WTC11 (cell line): ENCODE measurements at regions not wholly inside any gene's neighbourhood (a gene's known extent, or its start where the extent isn't known, plus 50 kb on each side); places are given as distances from the start of the nearest gene placed in this dataset.

Source experiments
- ATAC-seq: fragments of 200-7000 bp; cut with Tn5 transposase; 2 replicates; pipeline ENCODE4 v1.10.0; 2021; ENCODE audit warnings: mild to moderate bottlenecking, moderate library complexity
- CTCF ChIA-PET: fragments of 300-600 bp; sonication (Branson Sonifier 250); formaldehyde crosslinking; loops from one replicate; lab custom pipeline; 2021; ENCODE audit warnings: antibody characterized with exemption; lab: Charles Lee
- POLR2A ChIA-PET: fragments of 350-600 bp; sonication (Branson Sonifier 250); formaldehyde crosslinking; loops from one replicate; lab custom pipeline; 2021; ENCODE audit warnings: antibody characterized with exemption; lab: Charles Lee
- DNase-seq: peaks from one replicate; pipeline ENCODE4 v3.0.0; 2021; ENCODE audit warnings: low spot score
- H3K27ac Mint-ChIP-seq: 2 replicates; pipeline ENCODE4 v1.8.0; 2021; ENCODE audit warnings: mixed read lengths
- H3K27me3 Mint-ChIP-seq: 2 replicates; pipeline ENCODE4 v1.8.0; 2021; ENCODE audit warnings: low read depth, mild to moderate bottlenecking, moderate library complexity, mixed read lengths
- H3K36me3 Mint-ChIP-seq: 2 replicates; pipeline ENCODE4 v1.8.0; 2021; ENCODE audit warnings: mixed read lengths
- H3K4me1 Mint-ChIP-seq: 2 replicates; pipeline ENCODE4 v1.8.0; 2022; ENCODE audit warnings: mixed read lengths
- H3K4me3 Mint-ChIP-seq: 2 replicates; pipeline ENCODE4 v1.8.0; 2021; ENCODE audit warnings: mild to moderate bottlenecking, moderate library complexity, mixed read lengths
- H3K9me3 Mint-ChIP-seq: 2 replicates; pipeline ENCODE4 v1.8.0; 2021; ENCODE audit warnings: mixed read lengths
- AR ChIP-seq: fragments of 250-450 bp; sonication (Bioruptor Pico); IDR thresholded peaks from 2 replicates; pipeline ENCODE4 v1.9.0; 2021; ENCODE audit warnings: mild to moderate bottlenecking
- CREB1 ChIP-seq: sonication (generic); formaldehyde crosslinking; IDR thresholded peaks from 2 replicates; pipeline ENCODE4 v1.8.0; 2023; ENCODE audit warnings: mild to moderate bottlenecking, missing genetic modification reagents
- CREM ChIP-seq: sonication (generic); formaldehyde crosslinking; IDR thresholded peaks from 2 replicates; pipeline ENCODE4 v1.8.1; 2022; ENCODE audit warnings: mild to moderate bottlenecking, missing genetic modification reagents, moderate library complexity
- E2F1 ChIP-seq: sonication (generic); formaldehyde crosslinking; IDR thresholded peaks from 2 replicates; pipeline ENCODE4 v1.8.0; 2022; ENCODE audit warnings: mild to moderate bottlenecking, missing genetic modification reagents
- ELF4 ChIP-seq: sonication (generic); formaldehyde crosslinking; IDR thresholded peaks from 2 replicates; pipeline ENCODE4 v1.8.1; 2022; ENCODE audit warnings: low read depth, mild to moderate bottlenecking, moderate library complexity, missing genetic modification reagents
- GABPB1 ChIP-seq: sonication (generic); formaldehyde crosslinking; IDR thresholded peaks from 2 replicates; pipeline ENCODE4 v1.8.1; 2023; ENCODE audit warnings: mild to moderate bottlenecking, missing genetic modification reagents
- HMGA2 ChIP-seq: fragments of 250-450 bp; sonication (Bioruptor Pico); IDR thresholded peaks from 2 replicates; pipeline ENCODE4 v1.4.0; 2021; ENCODE audit warnings: mild to moderate bottlenecking, moderate library complexity
- NR1H2 ChIP-seq: sonication (generic); formaldehyde crosslinking; IDR thresholded peaks from 2 replicates; pipeline ENCODE4 v1.9.0; 2021; ENCODE audit warnings: mild to moderate bottlenecking, moderate library complexity, missing genetic modification reagents
- NR2C2 ChIP-seq: sonication (generic); formaldehyde crosslinking; IDR thresholded peaks from 2 replicates; pipeline ENCODE4 v1.8.0; 2022; ENCODE audit warnings: mild to moderate bottlenecking, missing genetic modification reagents
- SOX15 ChIP-seq: fragments of 250-450 bp; sonication (Bioruptor Pico); IDR thresholded peaks from 2 replicates; pipeline ENCODE4 v1.9.0; 2021; ENCODE audit warnings: mild to moderate bottlenecking
- SP1 ChIP-seq: sonication (generic); formaldehyde crosslinking; conservative IDR thresholded peaks from 2 replicates; pipeline ENCODE4 v1.8.1; 2022; ENCODE audit warnings: missing genetic modification reagents
- USF1 ChIP-seq: sonication (generic); formaldehyde crosslinking; IDR thresholded peaks from 2 replicates; pipeline ENCODE4 v1.8.0; 2022; ENCODE audit warnings: mild to moderate bottlenecking, missing genetic modification reagents
- USF2 ChIP-seq: sonication (generic); formaldehyde crosslinking; IDR thresholded peaks from 2 replicates; pipeline ENCODE4 v1.8.1; 2023; ENCODE audit warnings: mild to moderate bottlenecking, missing genetic modification reagents, moderate library complexity
- ZNF425 ChIP-seq: fragments of 250-450 bp; sonication (Bioruptor Pico); conservative IDR thresholded peaks from 2 replicates; pipeline ENCODE4 v1.9.0; 2021; ENCODE audit warnings: mild to moderate bottlenecking
- TF ChIP-seq, protein P1 (sequence below): sonication (generic); formaldehyde crosslinking; conservative IDR thresholded peaks from 2 replicates; pipeline ENCODE4 v1.8.1; 2022; ENCODE audit warnings: mild to moderate bottlenecking, missing genetic modification reagents
- TF ChIP-seq, protein P2 (sequence below): sonication (generic); formaldehyde crosslinking; IDR thresholded peaks from 2 replicates; pipeline ENCODE4 v1.8.0; 2023; ENCODE audit warnings: missing genetic modification reagents
- TF ChIP-seq, protein P3 (sequence below): fragments of 250-450 bp; sonication (Bioruptor Pico); IDR thresholded peaks from 2 replicates; pipeline ENCODE4 v1.8.0; 2021; ENCODE audit warnings: mild to moderate bottlenecking

- no peak overlapping the region for H3K27ac Mint-ChIP-seq
- no peaks in the 10 kb centered on the region for H3K27me3 Mint-ChIP-seq
- no peaks in the 10 kb centered on the region for H3K36me3 Mint-ChIP-seq
- no peaks in the 10 kb centered on the region for H3K9me3 Mint-ChIP-seq
- ATAC-seq (no peak), DNase-seq (no peak)
- TF ChIP-seq ZNF425 (no peak), NR2C2 (no peak), CREB1 (CRISPR knock-in tag) (no peak), SOX15 (CRISPR knock-in tag) (no peak), SP1 (CRISPR knock-in tag) (no peak), AR (CRISPR knock-in tag) (no peak), NR1H2 (CRISPR knock-in tag) (no peak), HMGA2 (no peak), ELF4 (CRISPR knock-in tag) (no peak), USF2 (CRISPR knock-in tag) (no peak), USF1 (no peak), GABPB1 (CRISPR knock-in tag) (no peak), E2F1 (CRISPR knock-in tag) (no peak), CREM (no peak)
- TF ChIP-seq, protein P1, sequence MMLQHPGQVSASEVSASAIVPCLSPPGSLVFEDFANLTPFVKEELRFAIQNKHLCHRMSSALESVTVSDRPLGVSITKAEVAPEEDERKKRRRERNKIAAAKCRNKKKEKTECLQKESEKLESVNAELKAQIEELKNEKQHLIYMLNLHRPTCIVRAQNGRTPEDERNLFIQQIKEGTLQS (CRISPR knock-in tag) = no peak
- TF ChIP-seq, protein P2, sequence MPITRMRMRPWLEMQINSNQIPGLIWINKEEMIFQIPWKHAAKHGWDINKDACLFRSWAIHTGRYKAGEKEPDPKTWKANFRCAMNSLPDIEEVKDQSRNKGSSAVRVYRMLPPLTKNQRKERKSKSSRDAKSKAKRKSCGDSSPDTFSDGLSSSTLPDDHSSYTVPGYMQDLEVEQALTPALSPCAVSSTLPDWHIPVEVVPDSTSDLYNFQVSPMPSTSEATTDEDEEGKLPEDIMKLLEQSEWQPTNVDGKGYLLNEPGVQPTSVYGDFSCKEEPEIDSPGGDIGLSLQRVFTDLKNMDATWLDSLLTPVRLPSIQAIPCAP = no peak
- TF ChIP-seq, protein P3, sequence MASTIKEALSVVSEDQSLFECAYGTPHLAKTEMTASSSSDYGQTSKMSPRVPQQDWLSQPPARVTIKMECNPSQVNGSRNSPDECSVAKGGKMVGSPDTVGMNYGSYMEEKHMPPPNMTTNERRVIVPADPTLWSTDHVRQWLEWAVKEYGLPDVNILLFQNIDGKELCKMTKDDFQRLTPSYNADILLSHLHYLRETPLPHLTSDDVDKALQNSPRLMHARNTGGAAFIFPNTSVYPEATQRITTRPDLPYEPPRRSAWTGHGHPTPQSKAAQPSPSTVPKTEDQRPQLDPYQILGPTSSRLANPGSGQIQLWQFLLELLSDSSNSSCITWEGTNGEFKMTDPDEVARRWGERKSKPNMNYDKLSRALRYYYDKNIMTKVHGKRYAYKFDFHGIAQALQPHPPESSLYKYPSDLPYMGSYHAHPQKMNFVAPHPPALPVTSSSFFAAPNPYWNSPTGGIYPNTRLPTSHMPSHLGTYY = no peak
- H3K4me1 Mint-ChIP-seq = peaks cover 14% of the 10 kb centered on the region
- H3K4me3 Mint-ChIP-seq = no peak overlapping the region
- CTCF ChIA-PET = interaction anchor here (1.0 to 4.7 kb wide), 4 partner anchors 9 to 276 kb away, joined by 3 to 17 read pairs (median 4); no protein-coding TSS in a partner anchor
- POLR2A ChIA-PET = no interaction called here
These were observed 306.5 kb upstream of the NFE2L3 start for GRCh38 chr7:25845464-25845863.
